GM12872 (cell line): ENCODE measurements at regions not wholly inside any gene's neighbourhood (a gene's known extent, or its start where the extent isn't known, plus 50 kb on each side); places are given as distances from the start of the nearest gene placed in this dataset.

Experiments
- CTCF ChIP-seq: IDR thresholded peaks from 3 replicates; pipeline ENCODE4 v1.5.1; 2011; ENCODE audit warnings: low read depth, mild to moderate bottlenecking, low read length, moderate library complexity; ENCODE audit not compliant: insufficient read depth

- TF ChIP-seq CTCF, result no peak
Observed at GRCh38 chr1:194366705-194367104, 1180.3 kb upstream of the B3GALT2 start.

GRCh38 chr1:194362327-194362726, 1175.9 kb upstream of the B3GALT2 start:
- no peak for TF ChIP-seq CTCF

GRCh38 chr1:194361374-194362131, 1175.1 kb upstream of the B3GALT2 start:
- TF ChIP-seq CTCF, result no peak

GRCh38 chr1:194358208-194358581, 1171.8 kb upstream of the B3GALT2 start:
- TF ChIP-seq CTCF, result no peak

- TF ChIP-seq CTCF, result no peak
Observed at GRCh38 chr1:194355488-194356106, 1169.2 kb upstream of the B3GALT2 start.

DNA sequence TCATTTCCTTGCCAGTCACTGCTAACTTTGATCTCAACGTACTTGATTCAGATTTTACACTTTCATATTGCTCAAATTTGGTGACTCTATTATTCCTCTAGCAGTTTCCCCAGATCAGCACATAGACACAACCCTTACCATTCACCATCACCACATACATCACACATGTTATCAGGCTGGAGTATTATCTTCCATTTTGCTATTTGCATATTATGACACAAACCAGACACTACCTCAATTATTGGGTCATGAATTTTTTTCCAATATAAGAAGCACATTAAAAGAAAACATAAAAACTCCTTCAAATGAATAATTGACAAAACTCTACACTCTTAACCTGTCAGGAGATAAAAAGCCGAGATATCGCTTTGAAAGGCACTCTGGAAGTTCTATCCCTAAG, 1166.7 kb upstream of the B3GALT2 start:
- TF ChIP-seq CTCF, result no peak

GRCh38 chr1:194347200-194347599, 1160.8 kb upstream of the B3GALT2 start:
- TF ChIP-seq CTCF, result no peak
